Hematopoietic multipotent progenitor cell (in vitro differentiated cells): ENCODE measurements at regions not wholly inside any gene's neighbourhood (a gene's known extent, or its start where the extent isn't known, plus 50 kb on each side); places are given as distances from the start of the nearest gene placed in this dataset.
"Not testable (repeated sequence)": the region's sequence is repeated elsewhere in the genome, so short reads cannot be mapped to it uniquely, and the experiment has no call there.

Experiments used
- DNase-seq, 3 donors: peaks; one replicate each; pipeline ENCODE4 v3.0.0-alpha.2; 2011 to 2015; ENCODE audit warnings: low read depth in 2 of 3, low spot score in 2 of 3

- no peak for DNase-seq
Measured at GRCh38 chr3:104402902-104403301, 963.8 kb upstream of the ALCAM start.

GRCh38 chr3:104411757-104412156 is 955.0 kb upstream of the ALCAM start:
- no peak for DNase-seq

- no peak for DNase-seq
Measured at GRCh38 chr3:104412608-104413580, 953.8 kb upstream of the ALCAM start.

- no peak for DNase-seq
Measured at GRCh38 chr3:104428337-104428925, 938.3 kb upstream of the ALCAM start.

GRCh38 chr3:104429727-104430126 is 937.0 kb upstream of the ALCAM start:
- no peak for DNase-seq

- no peak for DNase-seq
Measured at GRCh38 chr3:104436506-104436905, 930.2 kb upstream of the ALCAM start.

- no peak for DNase-seq
Measured at GRCh38 chr3:104437131-104437750, 929.5 kb upstream of the ALCAM start.

GRCh38 chr3:104437891-104438290 is 928.8 kb upstream of the ALCAM start:
- DNase-seq: no peak

- no peak for DNase-seq
Measured at GRCh38 chr3:104438706-104439105, 928.0 kb upstream of the ALCAM start.

- not testable (repeated sequence) for DNase-seq
Measured at GRCh38 chr3:104445252-104445919, 921.3 kb upstream of the ALCAM start.

- no peak for DNase-seq
Measured at GRCh38 chr3:104447681-104448080, 919.0 kb upstream of the ALCAM start.

GRCh38 chr3:104452697-104453096 is 914.0 kb upstream of the ALCAM start:
- no peak for DNase-seq

- DNase-seq: no peak
Measured at GRCh38 chr3:104458657-104459056, 908.1 kb upstream of the ALCAM start.

- no peak for DNase-seq
Measured at GRCh38 chr3:104460477-104461406, 906.0 kb upstream of the ALCAM start.

- DNase-seq: no peak
Measured at GRCh38 chr3:104461431-104461830, 905.3 kb upstream of the ALCAM start.

GRCh38 chr3:104472221-104472620 is 894.5 kb upstream of the ALCAM start:
- no peak for DNase-seq

GRCh38 chr3:104474011-104474410 is 892.7 kb upstream of the ALCAM start:
- DNase-seq: no peak

GRCh38 chr3:104503022-104503421 is 863.7 kb upstream of the ALCAM start:
- DNase-seq: no peak

- DNase-seq: no peak
Measured at GRCh38 chr3:104510131-104510849, 856.4 kb upstream of the ALCAM start.
